IPS-20b (cell line): ENCODE measurements at regions not wholly inside any gene's neighbourhood (a gene's known extent, or its start where the extent isn't known, plus 50 kb on each side); places are given as distances from the start of the nearest gene placed in this dataset.

ENCODE experiments used
- H3K27ac ChIP-seq: one replicate; pipeline ENCODE4 v1.5.1; 2013; ENCODE audit warnings: low read length
- H3K27me3 ChIP-seq: 2 replicates; pipeline ENCODE4 v1.6.1; 2013; ENCODE audit warnings: mild to moderate bottlenecking, low read length, inconsistent platforms; ENCODE audit not compliant: insufficient read depth
- H3K36me3 ChIP-seq: 2 replicates; pipeline ENCODE4 v1.6.1; 2013; ENCODE audit warnings: low read depth, mild to moderate bottlenecking, inconsistent platforms, low read length, moderate library complexity; ENCODE audit not compliant: insufficient read depth
- H3K4me1 ChIP-seq: 2 replicates; pipeline ENCODE4 v1.6.1; 2013; ENCODE audit warnings: mild to moderate bottlenecking, control low read depth, inconsistent platforms, low read length, moderate library complexity; ENCODE audit not compliant: insufficient read depth
- H3K4me3 ChIP-seq: 2 replicates; pipeline ENCODE4 v1.5.1; 2013; ENCODE audit warnings: mild to moderate bottlenecking, low read length, inconsistent platforms
- H3K9ac ChIP-seq: 2 replicates; pipeline ENCODE4 v1.6.1; 2013; ENCODE audit warnings: low read depth, mild to moderate bottlenecking, inconsistent platforms, low read length, moderate library complexity
- H3K9me3 ChIP-seq: 2 replicates; pipeline ENCODE4 v1.6.1; 2013; ENCODE audit warnings: mild to moderate bottlenecking, low read depth, low read length, inconsistent platforms; ENCODE audit not compliant: insufficient read depth

- no peaks in the 10 kb centered on the region for H3K4me1 ChIP-seq
- no peaks in the 10 kb centered on the region for H3K27me3 ChIP-seq
- no peak overlapping the region for H3K9ac ChIP-seq
- H3K27ac ChIP-seq: no peak overlapping the region
- H3K9me3 ChIP-seq: no peaks in the 10 kb centered on the region
- no peak overlapping the region for H3K4me3 ChIP-seq
- H3K36me3 ChIP-seq: no peaks in the 10 kb centered on the region
Observed at GRCh38 chr6:156256161-156256560, 521.0 kb upstream of the ARID1B start.

DNA sequence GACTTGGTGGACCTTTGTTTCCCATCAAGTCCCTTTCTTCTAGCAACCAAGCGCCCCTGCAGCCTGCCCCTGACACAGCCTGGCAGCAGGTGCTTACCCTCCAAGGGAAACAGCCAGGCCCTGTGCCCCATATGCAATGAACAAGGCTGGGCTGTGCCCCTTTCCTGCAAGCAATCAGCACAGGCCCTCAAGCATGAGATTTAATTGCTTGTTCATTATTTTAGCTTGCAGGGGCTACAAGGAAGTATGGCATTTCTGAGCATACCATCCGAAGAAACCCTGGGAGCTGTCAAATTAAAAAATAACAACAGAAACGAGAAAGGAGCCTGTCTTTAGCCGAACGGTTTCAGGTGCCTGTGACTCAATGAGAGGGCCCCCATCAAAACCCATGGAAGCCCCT lies 522.9 kb upstream of the ARID1B start:
- no peaks in the 10 kb centered on the region for H3K4me1 ChIP-seq
- H3K4me3 ChIP-seq: no peak overlapping the region
- H3K9ac ChIP-seq: no peak overlapping the region
- no peak overlapping the region for H3K27ac ChIP-seq
- H3K27me3 ChIP-seq: no peaks in the 10 kb centered on the region
- no peaks in the 10 kb centered on the region for H3K9me3 ChIP-seq
- H3K36me3 ChIP-seq: no peaks in the 10 kb centered on the region

DNA sequence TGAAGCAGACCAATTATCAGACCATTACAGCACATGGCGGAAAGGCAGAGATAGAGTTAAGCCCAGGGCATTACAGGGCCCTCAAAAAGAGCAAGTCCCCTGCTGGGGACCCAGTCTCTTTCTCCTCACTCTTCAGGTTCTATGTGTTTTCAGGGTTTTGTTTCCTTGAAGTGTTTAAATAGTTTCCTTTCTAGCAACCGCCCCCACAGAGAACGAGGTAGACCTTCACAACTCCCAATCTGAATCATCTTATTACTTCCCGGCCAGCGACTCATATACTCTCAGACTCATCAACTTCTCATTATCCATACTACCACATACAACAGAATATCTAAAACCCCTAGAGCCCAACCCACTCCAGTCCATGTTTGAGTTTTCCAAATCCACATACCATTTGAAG lies 526.6 kb upstream of the ARID1B start:
- H3K4me1 ChIP-seq: no peaks in the 10 kb centered on the region

GRCh38 chr6:156242206-156242605 lies 535.0 kb upstream of the ARID1B start:
- Histone ChIP-seq H3K27ac (no peak overlapping the region), H3K4me3 (no peak overlapping the region), H3K9ac (no peak overlapping the region), H3K9me3 (no peaks in the 10 kb centered on the region), H3K4me1 (peaks cover 14% of the 10 kb centered on the region; the same call in 1 of the 2 replicates), H3K36me3 (no peaks in the 10 kb centered on the region), H3K27me3 (no peaks in the 10 kb centered on the region)

More for the DNA sequence above, 526.6 kb upstream of the ARID1B start:
- H3K9ac ChIP-seq: no peak overlapping the region
- no peaks in the 10 kb centered on the region for H3K27me3 ChIP-seq
- no peak overlapping the region for H3K27ac ChIP-seq
- no peak overlapping the region for H3K4me3 ChIP-seq
- no peaks in the 10 kb centered on the region for H3K9me3 ChIP-seq
- no peaks in the 10 kb centered on the region for H3K36me3 ChIP-seq

GRCh38 chr6:156231026-156231765 lies 546.0 kb upstream of the ARID1B start:
- no peaks in the 10 kb centered on the region for H3K36me3 ChIP-seq
- no peak overlapping the region for H3K27ac ChIP-seq
- H3K9ac ChIP-seq: no peak overlapping the region
- H3K9me3 ChIP-seq: no peaks in the 10 kb centered on the region
- no peaks in the 10 kb centered on the region for H3K4me1 ChIP-seq
- no peaks in the 10 kb centered on the region for H3K27me3 ChIP-seq
- no peak overlapping the region for H3K4me3 ChIP-seq

DNA sequence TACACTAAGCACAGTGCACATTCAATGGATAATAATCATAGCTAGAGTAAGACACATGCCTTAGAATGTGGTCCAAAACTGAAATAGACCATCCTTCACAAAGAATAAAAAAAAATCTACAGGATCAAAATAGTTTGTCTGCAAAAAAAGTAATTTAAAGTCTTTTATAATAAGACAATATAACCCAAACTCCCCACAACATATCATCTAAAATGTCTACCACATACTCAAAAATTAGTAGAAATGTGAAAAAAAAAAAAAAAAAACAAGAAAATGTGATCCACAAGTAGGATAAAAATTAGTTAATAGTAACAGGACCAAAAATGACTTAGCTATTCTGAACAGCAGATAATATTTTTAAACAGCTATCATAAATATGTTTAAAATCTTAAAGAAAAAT lies 557.2 kb upstream of the ARID1B start:
- H3K27me3 ChIP-seq: no peaks in the 10 kb centered on the region
- no peaks in the 10 kb centered on the region for H3K4me1 ChIP-seq
- no peak overlapping the region for H3K27ac ChIP-seq
- H3K9me3 ChIP-seq: no peaks in the 10 kb centered on the region
- H3K36me3 ChIP-seq: no peaks in the 10 kb centered on the region
- H3K4me3 ChIP-seq: no peak overlapping the region
- no peak overlapping the region for H3K9ac ChIP-seq

DNA sequence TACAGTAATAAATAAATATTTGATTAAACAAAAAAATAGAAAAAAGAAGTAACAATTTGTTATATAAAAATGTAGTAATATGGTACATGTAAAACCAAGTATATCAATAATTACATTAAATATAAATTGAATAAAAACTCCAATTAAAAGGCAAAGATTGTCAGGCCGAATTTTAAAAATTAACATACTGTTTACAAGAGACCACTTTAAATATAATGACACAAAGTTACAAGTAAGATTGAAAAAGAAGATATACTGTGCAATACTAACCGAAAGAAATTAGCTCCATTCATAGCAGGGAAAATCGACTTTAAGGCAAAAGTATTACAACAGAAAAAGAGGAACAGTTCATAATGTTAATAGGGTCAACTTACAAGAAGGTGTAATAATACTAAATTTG lies 571.5 kb upstream of the ARID1B start:
- Histone ChIP-seq H3K4me3 (no peak overlapping the region), H3K9me3 (no peaks in the 10 kb centered on the region), H3K4me1 (no peaks in the 10 kb centered on the region), H3K27me3 (no peaks in the 10 kb centered on the region), H3K9ac (no peak overlapping the region), H3K27ac (no peak overlapping the region), H3K36me3 (no peaks in the 10 kb centered on the region)

GRCh38 chr6:156199182-156199581 lies 578.0 kb upstream of the ARID1B start:
- Histone ChIP-seq H3K4me1 (peaks cover 5% of the 10 kb centered on the region), H3K36me3 (no peaks in the 10 kb centered on the region), H3K27me3 (no peaks in the 10 kb centered on the region), H3K4me3 (no peak overlapping the region), H3K9me3 (no peaks in the 10 kb centered on the region), H3K9ac (no peak overlapping the region), H3K27ac (no peak overlapping the region)

- Histone ChIP-seq H3K9ac (no peak overlapping the region), H3K9me3 (no peaks in the 10 kb centered on the region), H3K4me1 (peaks cover 5% of the 10 kb centered on the region), H3K27ac (no peak overlapping the region), H3K27me3 (no peaks in the 10 kb centered on the region), H3K4me3 (no peak overlapping the region), H3K36me3 (no peaks in the 10 kb centered on the region)
Observed at GRCh38 chr6:156197513-156197912, 579.7 kb upstream of the ARID1B start.

GRCh38 chr6:156194981-156195380 lies 582.2 kb upstream of the ARID1B start:
- H3K4me1 ChIP-seq: peaks cover 5% of the 10 kb centered on the region
- no peak overlapping the region for H3K9ac ChIP-seq
- no peaks in the 10 kb centered on the region for H3K9me3 ChIP-seq
- H3K27me3 ChIP-seq: no peaks in the 10 kb centered on the region
- no peak overlapping the region for H3K4me3 ChIP-seq
- no peak overlapping the region for H3K27ac ChIP-seq
- no peaks in the 10 kb centered on the region for H3K36me3 ChIP-seq

DNA sequence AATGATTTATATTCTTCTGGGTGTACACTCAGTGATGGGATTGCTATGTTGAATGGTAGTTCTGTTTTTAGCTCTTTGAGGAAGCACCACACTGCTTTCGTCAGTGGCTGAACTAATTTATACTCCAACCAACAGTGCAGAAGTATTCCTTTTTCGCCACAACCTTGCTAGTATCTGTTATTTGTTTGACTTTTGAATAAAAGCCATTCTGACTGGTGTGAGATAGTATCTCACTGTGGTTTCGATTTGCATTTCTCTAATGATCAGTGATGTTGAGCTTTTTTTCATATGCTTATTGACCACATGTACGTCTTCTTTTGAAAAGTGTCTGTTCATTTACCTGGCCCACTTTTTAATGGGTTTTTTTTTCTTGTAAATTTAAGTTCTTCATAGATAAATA lies 583.8 kb upstream of the ARID1B start:
- no peaks in the 10 kb centered on the region for H3K9me3 ChIP-seq
- H3K27me3 ChIP-seq: no peaks in the 10 kb centered on the region
- H3K9ac ChIP-seq: no peak overlapping the region
- no peak overlapping the region for H3K27ac ChIP-seq
- H3K4me1 ChIP-seq: peaks cover 5% of the 10 kb centered on the region
- H3K4me3 ChIP-seq: no peak overlapping the region
- H3K36me3 ChIP-seq: no peaks in the 10 kb centered on the region

DNA sequence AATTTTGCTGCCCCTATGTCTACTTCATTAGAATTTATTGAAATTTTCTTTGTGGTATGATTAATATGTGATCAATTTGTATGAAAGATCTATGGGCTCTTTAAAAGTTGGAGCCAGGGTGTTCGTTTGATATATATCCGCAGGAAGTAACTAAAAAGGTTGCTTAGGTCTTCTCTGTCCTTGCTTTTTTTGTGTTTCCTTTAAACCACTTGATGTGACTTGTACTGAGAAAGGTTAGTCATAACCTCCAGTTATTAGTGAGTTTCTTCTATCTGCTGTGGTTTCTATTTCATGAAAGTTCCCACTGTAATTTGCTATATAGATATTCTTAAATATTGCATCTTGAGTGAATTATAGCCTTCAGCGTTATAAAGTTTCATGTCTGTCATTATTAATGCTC lies 585.3 kb upstream of the ARID1B start:
- Histone ChIP-seq H3K9ac (no peak overlapping the region), H3K4me3 (no peak overlapping the region), H3K4me1 (peaks cover 2% of the 10 kb centered on the region), H3K27me3 (no peaks in the 10 kb centered on the region), H3K27ac (no peak overlapping the region), H3K36me3 (no peaks in the 10 kb centered on the region), H3K9me3 (no peaks in the 10 kb centered on the region)
